ENCODE measurements at regions not wholly inside any gene's neighbourhood (a gene's known extent, or its start where the extent isn't known, plus 50 kb on each side); places are given as distances from the start of the nearest gene placed in this dataset.

- CTCF ChIA-PET (ENCODE audit: partially characterized antibody): interaction anchor here (0.9 kb wide), 1 partner anchor 121 kb away, joined by 4 read pairs; no protein-coding TSS in a partner anchor
- Histone ChIP-seq H2BK12ac (ENCODE audit: low read depth, low read length) (no peak overlapping the region), H4K91ac (replicated peaks; ENCODE audit: insufficient read length, low read length) (no peak overlapping the region), H3K23ac (ENCODE audit: insufficient read length) (no peak overlapping the region), H2BK15ac (ENCODE audit: low read length) (no peak overlapping the region), H3K79me2 (ENCODE audit: control insufficient read depth in 1 of 2, insufficient read depth in 2 of 2, low read length in 2 of 2) (no peaks in the 10 kb centered on the region), H2AK5ac (ENCODE audit: low read depth, low read length) (no peak overlapping the region), H2BK5ac (ENCODE audit: low read depth, low read length) (no peak overlapping the region), H2BK20ac (ENCODE audit: low read length) (no peak overlapping the region), H3K4me3 (ENCODE audit: extremely low read depth in 1 of 4, insufficient read depth in 2 of 4, low read depth in 3 of 4, low read length in 4 of 4) (no peak overlapping the region), H3K23me2 (ENCODE audit: low read depth, low read length) (no peaks in the 10 kb centered on the region), H3K4me1 (replicated peaks in 1 of 4; ENCODE audit: control insufficient read depth in 3 of 4, insufficient read depth in 4 of 4, low read length in 3 of 4) (no peaks in the 10 kb centered on the region), H4K8ac (ENCODE audit: extremely low read depth, insufficient read depth, low read length) (no peak overlapping the region), H3K4ac (replicated peaks; ENCODE audit: insufficient read length, low read depth, low read length) (no peak overlapping the region), H3K18ac (ENCODE audit: extremely low read depth, low read length) (no peak overlapping the region), H4K5ac (ENCODE audit: insufficient read length, low read depth, low read length) (no peak overlapping the region), H4K20me1 (replicated peaks in 1 of 2; ENCODE audit: control insufficient read depth in 1 of 2, insufficient read depth in 2 of 2, low read length in 2 of 2) (no peaks in the 10 kb centered on the region), H3K27ac (ENCODE audit: low read depth, low read length) (no peak overlapping the region), H3K14ac (ENCODE audit: insufficient read length) (no peak overlapping the region), H2AFZ (ENCODE audit: low read length) (no peak overlapping the region), H3K27me3 (replicated peaks in 1 of 4; ENCODE audit: control insufficient read depth in 3 of 4, extremely low read depth in 1 of 4, insufficient read depth in 3 of 4, low read length in 3 of 4) (no peaks in the 10 kb centered on the region), H3K9me3 (ENCODE audit: insufficient read depth in 2 of 2, low read depth in 1 of 2, low read length in 1 of 2) (no peaks in the 10 kb centered on the region), H3K4me2 (ENCODE audit: insufficient read depth in 1 of 2, low read depth in 2 of 2, low read length in 2 of 2) (no peak overlapping the region), H3K9ac (replicated peaks in 1 of 4; ENCODE audit: extremely low read depth in 1 of 4, low read depth in 3 of 4, low read length in 3 of 4) (no peak overlapping the region), H3K79me1 (ENCODE audit: low read depth, low read length) (no peaks in the 10 kb centered on the region), H3K56ac (replicated peaks; ENCODE audit: insufficient read length, low read depth, low read length) (no peak overlapping the region), H3K36me3 (ENCODE audit: control insufficient read depth in 2 of 4, insufficient read depth in 4 of 4, low read length in 3 of 4) (no peaks in the 10 kb centered on the region), H2BK120ac (replicated peaks; ENCODE audit: low read depth, low read length) (no peak overlapping the region)
- POLR2A ChIA-PET (ENCODE audit: partially characterized antibody): no interaction called here
- DNase-seq (ENCODE audit: low read depth in 1 of 2, low spot score in 2 of 2) (no peak), FAIRE-seq (no peak)
- no peak for TF ChIP-seq TAF7 (optimal IDR thresholded peaks at IDR 0.05; ENCODE audit: borderline replicate concordance, low read depth, low read length)
- no peak for TF ChIP-seq JUND (IDR thresholded peaks at IDR 0.05; ENCODE audit: low read length)
- TF ChIP-seq KDM4A (IDR thresholded peaks at IDR 0.05; ENCODE audit: low read depth, low read length, severe bottlenecking): no peak
- no peak for TF ChIP-seq SP2 (IDR thresholded peaks at IDR 0.05; ENCODE audit: low read length)
- no peak for TF ChIP-seq SP4 (IDR thresholded peaks at IDR 0.05; ENCODE audit: low read length)
- TF ChIP-seq NANOG (IDR thresholded peaks at IDR 0.05; ENCODE audit: insufficient read depth, low read depth, low read length, poor library complexity, severe bottlenecking): no peak
- no peak for TF ChIP-seq SP1 (IDR thresholded peaks at IDR 0.05; ENCODE audit: low read depth, low read length)
- TF ChIP-seq RNF2 (IDR thresholded peaks at IDR 0.05; ENCODE audit: borderline replicate concordance, low read depth, low read length, missing control alignments, poor library complexity, severe bottlenecking): no peak
- no peak for TF ChIP-seq POLR2A (IDR thresholded peaks at IDR 0.05; ENCODE audit: control extremely low read depth in 1 of 2, low read depth in 2 of 2, low read length in 2 of 2)
- TF ChIP-seq CBX8 (IDR thresholded peaks at IDR 0.05; ENCODE audit: borderline replicate concordance, low read depth, low read length): no peak
- no peak for TF ChIP-seq E2F6 (IDR thresholded peaks at IDR 0.05)
- 87% methylated on average over 4 of the region's 4 CpGs; no CpG with 5 or more reads in 1 of the 2 experiments for WGBS, 2 experiments (ENCODE audit: extremely low coverage in 1 of 2, insufficient coverage in 1 of 2, insufficient read length in 1 of 2, insufficient replicate concordance in 2 of 2, low coverage in 1 of 2, low lambda C conversion rate in 2 of 2, missing lambda C conversion rate in 1 of 2)
These were observed 918.4 kb downstream of the SORCS3 start for GRCh38 chr10:105559333-105560097.
